Calu3 (cell line): ENCODE measurements at regions not wholly inside any gene's neighbourhood (a gene's known extent, or its start where the extent isn't known, plus 50 kb on each side); places are given as distances from the start of the nearest gene placed in this dataset.

Experiments used
- BruUV-seq: library from RNA; stranded (reverse); fragments of 400-500 nt; replicated peaks from 2 replicates; lab custom pipeline; 2021; lab: Mats Ljungman, UMichigan
- CTCF ChIA-PET: fragments of 300-600 bp; sonication (Branson Sonifier 250); formaldehyde crosslinking; loops from one replicate; lab custom pipeline; 2022; ENCODE audit warnings: antibody characterized with exemption; lab: Charles Lee
- DNase-seq: peaks from one replicate; pipeline ENCODE4 v3.0.0; 2022
- H3K27ac Mint-ChIP-seq: one replicate; pipeline ENCODE4 v1.8.0; 2022; ENCODE audit warnings: mixed read lengths; ENCODE audit not compliant: unreplicated experiment
- H3K27me3 Mint-ChIP-seq: one replicate; pipeline ENCODE4 v1.8.0; 2022; ENCODE audit warnings: mixed read lengths; ENCODE audit not compliant: unreplicated experiment
- H3K36me3 Mint-ChIP-seq: one replicate; pipeline ENCODE4 v1.8.0; 2022; ENCODE audit warnings: mild to moderate bottlenecking, moderate library complexity, mixed read lengths; ENCODE audit not compliant: insufficient read depth, unreplicated experiment
- H3K4me1 Mint-ChIP-seq: one replicate; pipeline ENCODE4 v1.8.0; 2022; ENCODE audit warnings: mild to moderate bottlenecking, low read depth, mixed read lengths; ENCODE audit not compliant: unreplicated experiment
- H3K4me3 Mint-ChIP-seq: one replicate; pipeline ENCODE4 v1.8.0; 2022; ENCODE audit warnings: mild to moderate bottlenecking, low read depth, moderate library complexity, mixed read lengths; ENCODE audit not compliant: unreplicated experiment
- H3K9me3 Mint-ChIP-seq: one replicate; pipeline ENCODE4 v1.8.0; 2022; ENCODE audit warnings: low read depth, mixed read lengths; ENCODE audit not compliant: unreplicated experiment
- intact Hi-C: fragments of 100-400 bp; cut with micrococcal nuclease; formaldehyde crosslinking; loops from one replicate; pipeline ENCODE4 v1.10.0; 2022; ENCODE audit not compliant: unreplicated experiment
- TF ChIP-seq, protein P1 (sequence below): fragments of 200-600 bp; IDR thresholded peaks from one replicate; pipeline ENCODE4 v1.8.0; 2022; ENCODE audit warnings: antibody characterized with exemption; ENCODE audit not compliant: unreplicated experiment

DNA sequence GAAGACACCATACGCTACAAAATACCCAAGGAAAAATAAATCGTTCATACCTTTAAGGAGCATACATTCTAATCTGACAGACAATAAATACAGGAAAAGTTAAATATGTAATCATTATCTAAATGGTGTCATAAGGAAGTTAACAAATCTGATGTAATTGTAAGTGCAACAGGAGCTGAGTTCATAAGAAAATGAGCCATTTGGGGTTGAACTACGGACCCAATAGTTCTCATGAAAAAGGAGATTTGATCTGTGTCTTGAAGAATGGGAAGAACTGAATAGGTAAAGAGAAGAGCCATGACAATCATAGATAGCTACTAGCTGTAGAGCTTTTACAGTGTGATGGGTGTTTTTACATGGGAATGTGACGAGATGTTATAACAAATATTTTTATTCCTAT is 175.6 kb downstream of the ANKRD50 start:
- CTCF ChIA-PET, result no interaction called here
- H3K9me3 Mint-ChIP-seq, result no peaks in the 10 kb centered on the region
- intact Hi-C loops, result no loop called here
- DNase-seq, result no peak
- no TSS peak for BruUV-seq
- no peak overlapping the region for H3K4me3 Mint-ChIP-seq
- no peak overlapping the region for H3K27ac Mint-ChIP-seq
- H3K36me3 Mint-ChIP-seq, result no peaks in the 10 kb centered on the region
- TF ChIP-seq, protein P1, sequence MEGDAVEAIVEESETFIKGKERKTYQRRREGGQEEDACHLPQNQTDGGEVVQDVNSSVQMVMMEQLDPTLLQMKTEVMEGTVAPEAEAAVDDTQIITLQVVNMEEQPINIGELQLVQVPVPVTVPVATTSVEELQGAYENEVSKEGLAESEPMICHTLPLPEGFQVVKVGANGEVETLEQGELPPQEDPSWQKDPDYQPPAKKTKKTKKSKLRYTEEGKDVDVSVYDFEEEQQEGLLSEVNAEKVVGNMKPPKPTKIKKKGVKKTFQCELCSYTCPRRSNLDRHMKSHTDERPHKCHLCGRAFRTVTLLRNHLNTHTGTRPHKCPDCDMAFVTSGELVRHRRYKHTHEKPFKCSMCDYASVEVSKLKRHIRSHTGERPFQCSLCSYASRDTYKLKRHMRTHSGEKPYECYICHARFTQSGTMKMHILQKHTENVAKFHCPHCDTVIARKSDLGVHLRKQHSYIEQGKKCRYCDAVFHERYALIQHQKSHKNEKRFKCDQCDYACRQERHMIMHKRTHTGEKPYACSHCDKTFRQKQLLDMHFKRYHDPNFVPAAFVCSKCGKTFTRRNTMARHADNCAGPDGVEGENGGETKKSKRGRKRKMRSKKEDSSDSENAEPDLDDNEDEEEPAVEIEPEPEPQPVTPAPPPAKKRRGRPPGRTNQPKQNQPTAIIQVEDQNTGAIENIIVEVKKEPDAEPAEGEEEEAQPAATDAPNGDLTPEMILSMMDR, result no peak
- no peaks in the 10 kb centered on the region for H3K27me3 Mint-ChIP-seq
- peaks cover 9% of the 10 kb centered on the region for H3K4me1 Mint-ChIP-seq

DNA sequence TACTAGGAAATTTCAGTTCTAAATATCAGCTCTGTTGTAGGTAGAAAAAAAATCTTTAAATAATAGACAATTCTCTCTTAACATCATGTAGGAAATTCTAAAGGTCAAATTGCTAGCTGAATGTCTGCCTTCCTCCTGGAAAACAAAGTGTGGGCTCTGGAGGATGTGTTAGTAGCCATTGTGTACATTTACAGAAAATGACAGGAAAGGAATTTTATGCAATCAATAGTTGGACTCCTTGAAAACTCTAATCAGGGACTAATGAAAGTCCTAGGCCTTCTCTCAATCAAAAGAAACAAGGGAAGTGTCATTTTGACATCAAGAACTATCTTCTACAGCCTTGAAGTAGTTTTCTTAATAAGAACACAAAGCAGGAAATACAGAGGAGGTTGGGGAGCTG is 174.6 kb downstream of the ANKRD50 start:
- CTCF ChIA-PET, result interaction anchor here (0.6 kb wide), 1 partner anchor 266 kb away, joined by 3 read pairs; no protein-coding TSS in a partner anchor
- intact Hi-C loops, result no loop called here
- no peaks in the 10 kb centered on the region for H3K27me3 Mint-ChIP-seq
- no peak overlapping the region for H3K27ac Mint-ChIP-seq
- TF ChIP-seq, protein P1, result no peak
- no peaks in the 10 kb centered on the region for H3K9me3 Mint-ChIP-seq
- no peaks in the 10 kb centered on the region for H3K36me3 Mint-ChIP-seq
- BruUV-seq, result no TSS peak
- H3K4me1 Mint-ChIP-seq, result peaks cover 9% of the 10 kb centered on the region
- no peak for DNase-seq
- H3K4me3 Mint-ChIP-seq, result no peak overlapping the region

DNA sequence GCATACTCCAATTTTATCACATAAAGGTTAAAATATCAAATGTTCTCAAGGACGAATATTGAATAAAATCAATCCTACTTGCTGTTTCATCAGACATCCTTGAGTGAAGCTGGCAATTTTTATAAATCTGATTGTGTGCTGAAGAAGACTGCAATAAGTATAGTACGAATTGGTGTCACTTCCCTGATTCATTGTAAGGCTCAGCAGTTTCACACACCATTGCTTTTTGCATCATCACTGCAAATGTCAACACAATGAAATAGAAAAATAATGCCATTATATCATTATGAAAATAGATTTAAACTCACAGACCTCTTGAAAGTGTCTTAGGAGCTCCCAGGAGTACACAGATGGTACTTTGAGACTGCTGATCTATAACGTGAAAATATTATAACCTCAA is 172.5 kb downstream of the ANKRD50 start:
- BruUV-seq, result no TSS peak
- H3K27me3 Mint-ChIP-seq, result no peaks in the 10 kb centered on the region

DNA sequence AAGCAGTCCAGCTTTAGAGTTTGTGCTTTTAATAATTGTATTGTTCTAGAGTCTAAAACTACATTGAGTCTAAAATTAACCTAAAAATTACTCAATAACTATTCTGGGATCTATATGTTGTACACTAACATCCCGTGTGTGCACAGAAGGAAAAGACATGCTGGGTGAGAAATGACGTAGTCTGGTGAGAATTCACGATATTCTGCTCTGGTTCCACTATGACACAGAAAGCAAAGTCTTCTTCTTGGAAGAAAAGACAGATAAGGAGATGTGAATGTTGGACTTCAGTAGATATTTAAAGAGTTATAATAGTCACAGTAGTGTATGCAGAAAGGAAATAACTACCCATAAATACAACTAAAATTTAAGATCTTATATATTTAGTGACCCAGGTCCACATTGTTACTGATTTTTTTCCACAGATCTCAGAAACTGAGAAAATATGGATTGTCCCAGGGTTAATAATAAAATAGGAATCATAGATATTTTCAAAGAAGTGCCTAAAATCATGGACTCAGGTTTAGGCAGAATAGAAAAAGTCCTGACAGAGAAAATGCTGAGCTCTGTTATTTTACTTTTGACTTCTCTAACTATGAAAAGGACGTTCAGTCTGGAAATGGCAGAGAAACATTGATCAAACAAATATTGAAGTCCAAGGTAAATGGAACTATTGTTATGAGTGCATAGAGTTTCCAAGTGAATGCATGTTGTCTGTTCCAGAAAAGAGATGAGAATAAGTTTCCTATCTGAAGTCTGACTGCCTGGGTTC is 170.7 kb downstream of the ANKRD50 start:
- Mint-ChIP-seq H3K4me1 (peaks cover 6% of the 10 kb centered on the region), H3K36me3 (no peaks in the 10 kb centered on the region), H3K27me3 (no peaks in the 10 kb centered on the region), H3K27ac (no peak overlapping the region), H3K9me3 (no peaks in the 10 kb centered on the region), H3K4me3 (no peak overlapping the region)
- TF ChIP-seq, protein P1, result no peak
- intact Hi-C loops, result no loop called here
- CTCF ChIA-PET, result interaction anchor here (0.6 kb wide), 1 partner anchor 97 kb away, joined by 3 read pairs; no protein-coding TSS in a partner anchor
- DNase-seq, result no peak
- no TSS peak for BruUV-seq

More for the DNA sequence above, 172.5 kb downstream of the ANKRD50 start:
- CTCF ChIA-PET, result no interaction called here
- H3K27ac Mint-ChIP-seq, result no peak overlapping the region
- H3K36me3 Mint-ChIP-seq, result no peaks in the 10 kb centered on the region
- DNase-seq, result no peak
- H3K4me1 Mint-ChIP-seq, result peaks cover 9% of the 10 kb centered on the region
- no peak overlapping the region for H3K4me3 Mint-ChIP-seq
- intact Hi-C loops, result no loop called here
- no peaks in the 10 kb centered on the region for H3K9me3 Mint-ChIP-seq
- TF ChIP-seq, protein P1, result no peak
